ENCODE measurements at regions not wholly inside any gene's neighbourhood (a gene's known extent, or its start where the extent isn't known, plus 50 kb on each side); places are given as distances from the start of the nearest gene placed in this dataset.

GRCh38 chr7:130913639-130914553, 179.9 kb upstream of the KLF14 start:
- Histone ChIP-seq H3K27me3 (replicated peaks; ENCODE audit: insufficient read depth, low read depth, low read length, poor library complexity) (no peaks in the 10 kb centered on the region), H3K27ac (ENCODE audit: low read depth, low read length, poor library complexity, severe bottlenecking) (peak overlapping the region; percentile 94), H3K36me3 (ENCODE audit: insufficient read depth, low read length, poor library complexity, severe bottlenecking) (peaks cover 24% of the 10 kb centered on the region), H3K4me1 (ENCODE audit: insufficient read depth, low read length, poor library complexity, severe bottlenecking) (peaks cover 53% of the 10 kb centered on the region), H3K9me3 (ENCODE audit: low read depth, low read length, poor library complexity, severe bottlenecking) (no peaks in the 10 kb centered on the region), H3K4me3 (ENCODE audit: low read depth, low read length, poor library complexity, severe bottlenecking) (peak overlapping the region; percentile 60)
- BruUV-seq (replicated peaks) = TSS peak; percentile 55
- intact Hi-C loops (cut with micrococcal nuclease; ENCODE audit: unreplicated experiment) = no loop called here
- no peak for TF ChIP-seq EZH2 (IDR thresholded peaks at IDR 0.05; ENCODE audit: borderline replicate concordance, low read depth, low read length, poor library complexity, severe bottlenecking)
- no peak for TF ChIP-seq CTCF (conservative IDR thresholded peaks at IDR 0.05; ENCODE audit: low read depth, low read length)
- ChIA-PET CTCF (interaction anchor here (0.7 to 1.0 kb wide), 2 partner anchors 17 to 126 kb away, joined by 3 to 5 read pairs; no protein-coding TSS in a partner anchor), POLR2A (ENCODE audit: low non-redundant PET) (interaction anchor here (0.6 to 0.7 kb wide), 3 partner anchors 9 to 275 kb away, joined by 3 to 20 read pairs (median 4); no protein-coding TSS in a partner anchor)
- peak; percentile 13 for DNase-seq (ENCODE audit: low spot score)

DNA sequence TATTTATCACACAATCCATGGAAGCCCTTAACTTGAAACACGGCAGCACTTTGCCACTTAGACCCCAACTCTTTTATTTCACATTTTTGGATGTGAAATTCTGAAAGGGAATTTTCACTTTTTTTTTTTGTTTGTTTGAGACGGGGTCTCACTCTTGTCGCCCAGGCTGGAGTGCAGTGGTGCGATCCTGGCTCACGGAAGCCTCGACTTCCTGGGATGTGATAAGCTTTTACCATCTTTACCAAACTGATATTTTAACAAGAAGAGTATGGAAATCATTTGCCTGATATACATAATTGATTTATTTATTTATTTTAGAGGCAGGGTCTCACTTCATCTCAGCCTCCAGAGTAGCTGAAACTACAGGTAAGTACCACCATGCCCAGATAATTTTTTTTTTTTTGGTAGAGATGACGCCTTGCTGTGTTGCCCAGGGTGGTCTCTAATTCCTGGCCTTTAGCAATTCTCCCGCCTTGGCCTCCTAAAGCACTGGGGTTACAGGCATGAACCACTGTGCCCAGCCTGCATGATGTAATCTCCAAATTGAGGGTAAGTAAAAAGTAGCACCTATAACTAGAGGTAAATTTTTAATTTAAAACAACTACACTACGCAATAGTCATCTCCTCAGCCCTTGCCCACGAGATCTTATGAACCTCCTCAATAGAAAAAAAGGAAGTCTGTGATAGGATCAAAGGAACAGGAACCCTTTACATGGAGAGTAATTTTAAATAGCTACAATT, 180.7 kb upstream of the KLF14 start:
- ChIA-PET POLR2A (ENCODE audit: low non-redundant PET) (interaction anchor here (0.7 kb wide), 2 partner anchors 10 to 241 kb away, joined by 3 to 20 read pairs; no protein-coding TSS in a partner anchor), CTCF (no interaction called here)
- Histone ChIP-seq H3K27me3 (replicated peaks; ENCODE audit: insufficient read depth, low read depth, low read length, poor library complexity) (no peaks in the 10 kb centered on the region), H3K9me3 (ENCODE audit: low read depth, low read length, poor library complexity, severe bottlenecking) (no peaks in the 10 kb centered on the region), H3K4me3 (ENCODE audit: low read depth, low read length, poor library complexity, severe bottlenecking) (peak overlapping the region; percentile 60), H3K27ac (ENCODE audit: low read depth, low read length, poor library complexity, severe bottlenecking) (peak overlapping the region; percentile 94), H3K36me3 (ENCODE audit: insufficient read depth, low read length, poor library complexity, severe bottlenecking) (peaks cover 21% of the 10 kb centered on the region), H3K4me1 (ENCODE audit: insufficient read depth, low read length, poor library complexity, severe bottlenecking) (peaks cover 57% of the 10 kb centered on the region)
- no peak for DNase-seq (ENCODE audit: low spot score)
- TF ChIP-seq CTCF (conservative IDR thresholded peaks at IDR 0.05; ENCODE audit: low read depth, low read length) (no peak), EZH2 (IDR thresholded peaks at IDR 0.05; ENCODE audit: borderline replicate concordance, low read depth, low read length, poor library complexity, severe bottlenecking) (no peak)
- intact Hi-C loops (cut with micrococcal nuclease; ENCODE audit: unreplicated experiment) = no loop called here
- BruUV-seq (replicated peaks) = no TSS peak

DNA sequence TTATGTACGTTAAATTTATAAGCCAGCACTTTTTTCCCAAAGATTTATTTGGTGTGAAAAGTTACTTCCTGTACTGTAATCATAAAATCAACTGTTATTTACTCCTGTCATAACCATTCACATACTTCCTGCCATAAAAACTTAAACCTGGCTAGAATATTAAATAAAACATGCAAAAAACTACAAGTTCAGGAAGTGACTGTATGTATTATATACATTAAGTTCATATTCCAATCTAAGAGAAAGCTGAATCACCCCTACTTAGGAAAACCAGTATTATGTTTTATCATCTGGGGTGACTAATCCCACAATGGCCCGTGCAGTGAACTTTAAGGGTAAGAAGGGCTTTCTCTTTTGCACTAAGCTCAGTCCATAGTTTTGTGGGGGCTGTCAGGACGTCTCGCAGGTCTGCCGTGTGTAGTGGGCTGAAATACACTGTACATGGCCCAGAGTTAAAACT, 183.7 kb upstream of the KLF14 start:
- peak overlapping the region; percentile 16 for H3K4me3 ChIP-seq (ENCODE audit: low read depth, low read length, poor library complexity, severe bottlenecking)
- CTCF ChIA-PET = interaction anchor here (0.6 to 1.0 kb wide), 2 partner anchors 21 to 629 kb away, joined by 6 to 7 read pairs; no protein-coding TSS in a partner anchor
- H3K4me1 ChIP-seq (ENCODE audit: insufficient read depth, low read length, poor library complexity, severe bottlenecking) = peaks cover 86% of the 10 kb centered on the region
- POLR2A ChIA-PET (ENCODE audit: low non-redundant PET) = no interaction called here
- intact Hi-C loops (cut with micrococcal nuclease; ENCODE audit: unreplicated experiment) = no loop called here
- peak overlapping the region; percentile 94 for H3K27ac ChIP-seq (ENCODE audit: low read depth, low read length, poor library complexity, severe bottlenecking)
- DNase-seq (ENCODE audit: low spot score) = peak; percentile 92
- no TSS peak for BruUV-seq (replicated peaks)
- H3K27me3 ChIP-seq (replicated peaks; ENCODE audit: insufficient read depth, low read depth, low read length, poor library complexity) = no peaks in the 10 kb centered on the region
- peaks cover 13% of the 10 kb centered on the region for H3K36me3 ChIP-seq (ENCODE audit: insufficient read depth, low read length, poor library complexity, severe bottlenecking)
- no peaks in the 10 kb centered on the region for H3K9me3 ChIP-seq (ENCODE audit: low read depth, low read length, poor library complexity, severe bottlenecking)
- TF ChIP-seq CTCF (conservative IDR thresholded peaks at IDR 0.05; ENCODE audit: low read depth, low read length) = no peak

Measured in A673 (cell line).